Central memory CD4-positive, alpha-beta T cell (primary cell): ENCODE measurements at regions not wholly inside any gene's neighbourhood (a gene's known extent, or its start where the extent isn't known, plus 50 kb on each side); places are given as distances from the start of the nearest gene placed in this dataset.
"Not testable (repeated sequence)": the region's sequence is repeated elsewhere in the genome, so short reads cannot be mapped to it uniquely, and the experiment has no call there.

Experiments used
- DNase-seq: peaks from one replicate; pipeline ENCODE4 v3.0.0; 2022

- DNase-seq, result no peak
Measured at GRCh38 chr4:187608001-187608421, 387.6 kb upstream of the ZFP42 start.

DNA sequence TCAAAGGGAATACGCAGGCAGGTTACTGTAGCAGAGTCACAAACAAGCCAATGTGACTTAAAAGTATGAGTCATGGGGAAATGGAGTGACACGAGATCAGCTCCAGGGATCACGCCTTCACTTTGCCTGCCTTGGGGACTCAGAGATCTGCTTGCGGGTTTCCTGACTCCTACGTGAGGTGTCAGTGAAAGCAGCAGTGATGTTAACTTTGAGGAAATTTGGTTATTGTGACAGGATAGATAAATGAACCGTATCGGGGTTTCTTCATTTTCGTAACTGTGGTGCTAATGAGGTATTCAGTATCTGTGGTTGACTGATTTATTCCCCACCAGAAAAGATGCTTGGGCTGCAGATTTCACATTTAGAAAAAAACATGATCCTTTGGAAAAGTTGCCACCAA lies 383.3 kb upstream of the ZFP42 start:
- no peak for DNase-seq

GRCh38 chr4:187613089-187613839 lies 382.3 kb upstream of the ZFP42 start:
- DNase-seq, result no peak

GRCh38 chr4:187615972-187616371 lies 379.6 kb upstream of the ZFP42 start:
- no peak for DNase-seq

- DNase-seq, result no peak
Measured at GRCh38 chr4:187617113-187617512, 378.5 kb upstream of the ZFP42 start.

DNA sequence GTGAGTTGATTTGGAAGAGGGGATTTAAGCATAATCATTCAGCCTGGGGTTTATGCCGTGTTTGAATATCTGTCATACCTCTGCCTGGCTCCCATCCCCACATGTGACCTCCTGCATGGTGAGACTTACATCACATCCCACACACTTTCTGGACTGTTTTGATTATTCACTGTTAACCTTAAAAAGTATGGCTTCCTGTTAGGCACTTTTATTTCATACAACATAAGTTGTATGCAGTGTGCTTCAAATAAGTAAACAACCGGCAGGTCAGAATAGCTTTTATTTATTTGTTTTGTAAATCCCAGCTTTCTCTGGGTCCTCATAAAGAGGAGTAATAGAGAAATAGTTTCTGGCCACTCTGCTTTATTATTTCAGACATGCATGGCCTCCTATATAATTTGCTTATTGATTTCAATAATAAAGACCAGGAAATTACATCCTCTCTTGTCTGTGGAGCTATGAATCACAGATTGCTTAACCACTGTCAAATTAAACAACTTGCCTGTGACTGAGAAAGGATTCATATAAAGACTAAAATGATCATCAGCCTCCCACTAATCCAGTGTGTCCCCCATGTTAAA lies 376.8 kb upstream of the ZFP42 start:
- no peak for DNase-seq

- DNase-seq, result no peak
Measured at GRCh38 chr4:187619319-187619718, 376.3 kb upstream of the ZFP42 start.

GRCh38 chr4:187632260-187632995 lies 363.1 kb upstream of the ZFP42 start:
- no peak for DNase-seq

DNA sequence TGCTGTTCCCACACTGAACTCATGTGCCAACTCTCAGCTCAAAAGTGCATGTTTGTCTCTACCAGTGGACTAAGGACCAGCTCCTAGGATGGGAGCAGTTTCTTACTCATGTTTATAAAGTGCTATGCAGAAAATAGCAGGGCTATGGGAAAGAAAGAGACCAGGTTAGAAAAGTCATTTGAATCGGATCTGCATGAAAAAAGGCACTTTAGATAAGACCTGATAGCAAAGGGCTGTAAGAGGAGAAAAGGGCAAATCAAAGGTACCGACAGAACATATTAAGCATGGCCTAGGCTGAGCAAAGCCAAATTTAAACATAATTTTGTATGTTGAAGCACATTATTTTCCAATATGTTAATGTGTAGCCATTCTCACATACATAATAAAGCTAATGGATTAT lies 362.3 kb upstream of the ZFP42 start:
- no peak for DNase-seq

GRCh38 chr4:187656959-187657358 lies 338.6 kb upstream of the ZFP42 start:
- DNase-seq, result no peak

DNA sequence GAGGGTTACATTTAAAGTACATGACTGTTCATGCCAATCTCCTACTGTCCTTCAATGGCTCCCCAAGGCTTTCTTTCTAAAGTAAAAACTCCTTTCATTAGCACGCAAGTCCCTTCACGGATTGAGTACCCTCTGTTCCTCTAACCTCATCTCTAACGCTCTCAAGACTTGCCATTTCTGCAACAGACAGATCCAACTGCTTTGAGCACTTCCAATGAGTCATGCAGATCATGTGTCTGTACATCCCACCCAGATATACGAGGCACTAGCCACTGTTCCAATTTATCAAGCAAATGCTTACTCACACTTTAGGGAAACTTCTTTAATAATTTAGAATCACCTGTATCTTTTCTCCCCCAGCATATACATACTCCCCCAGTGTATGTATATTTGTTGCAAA lies 332.5 kb upstream of the ZFP42 start:
- no peak for DNase-seq

GRCh38 chr4:187664011-187664410 lies 331.6 kb upstream of the ZFP42 start:
- DNase-seq, result no peak

- DNase-seq, result no peak
Measured at GRCh38 chr4:187665086-187665485, 330.5 kb upstream of the ZFP42 start.

GRCh38 chr4:187666034-187666433 lies 329.5 kb upstream of the ZFP42 start:
- no peak for DNase-seq

DNA sequence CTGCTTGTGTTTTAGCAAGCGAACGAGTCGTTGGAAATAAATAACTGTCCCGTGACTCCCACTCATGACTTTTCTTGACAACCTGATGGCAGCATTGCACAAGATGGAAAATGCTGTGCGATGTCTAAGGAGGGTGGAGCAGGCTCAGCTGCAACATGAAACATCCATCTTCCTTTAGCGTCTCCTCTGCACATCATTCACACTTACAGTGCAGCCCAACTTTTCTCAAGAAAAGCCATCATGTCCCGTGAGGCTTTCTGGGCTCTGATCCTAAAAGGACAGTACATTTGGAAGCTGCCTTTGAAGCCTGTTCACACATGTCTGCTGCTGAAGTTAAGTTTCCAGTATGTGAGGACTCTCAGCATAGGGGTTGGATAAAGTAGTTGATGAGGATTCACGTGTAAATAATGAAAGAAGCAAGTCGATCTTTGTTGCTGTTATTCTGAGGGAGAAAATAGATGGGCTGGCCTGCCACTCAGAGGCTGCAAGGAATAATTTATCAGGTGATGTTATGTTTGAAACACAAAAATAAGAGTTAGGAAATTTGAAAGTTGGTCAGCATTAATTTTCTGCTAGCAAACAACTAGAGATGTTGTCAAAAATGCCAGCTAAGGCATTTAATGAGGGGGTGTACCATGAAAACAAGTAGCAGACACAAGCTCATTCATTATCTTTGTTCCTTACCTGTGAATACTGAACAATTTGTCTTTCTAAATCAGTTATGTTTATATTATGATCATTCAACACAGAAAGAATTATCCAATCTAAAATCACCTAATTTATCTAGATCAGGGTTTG lies 328.7 kb upstream of the ZFP42 start:
- no peak for DNase-seq

DNA sequence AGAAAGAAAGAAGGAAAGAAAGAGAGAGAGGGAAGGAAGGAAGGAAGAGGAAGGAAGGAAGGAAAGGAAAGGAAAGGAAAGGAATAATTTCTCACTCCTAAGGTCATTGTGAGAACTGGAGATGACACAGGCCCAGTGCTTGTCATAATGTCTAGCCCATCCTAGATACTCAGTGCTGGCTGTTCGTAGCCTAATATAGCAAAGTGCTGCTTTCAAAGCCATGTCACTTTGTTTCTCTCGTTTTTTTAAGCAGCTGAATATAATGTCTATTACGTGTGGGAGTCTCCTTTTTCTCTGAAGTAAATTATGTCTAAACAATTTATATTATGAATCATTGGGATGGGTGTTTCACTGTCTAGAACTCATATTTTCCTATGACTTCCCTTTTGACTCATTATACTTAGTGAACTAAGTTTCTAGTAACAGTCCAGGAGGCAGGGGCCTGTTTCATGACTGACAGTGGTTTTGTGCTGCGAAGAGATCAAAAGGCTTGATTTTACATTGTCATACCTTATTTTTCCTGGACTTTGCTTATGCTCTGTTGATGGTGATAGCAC lies 327.0 kb upstream of the ZFP42 start:
- no peak for DNase-seq

DNA sequence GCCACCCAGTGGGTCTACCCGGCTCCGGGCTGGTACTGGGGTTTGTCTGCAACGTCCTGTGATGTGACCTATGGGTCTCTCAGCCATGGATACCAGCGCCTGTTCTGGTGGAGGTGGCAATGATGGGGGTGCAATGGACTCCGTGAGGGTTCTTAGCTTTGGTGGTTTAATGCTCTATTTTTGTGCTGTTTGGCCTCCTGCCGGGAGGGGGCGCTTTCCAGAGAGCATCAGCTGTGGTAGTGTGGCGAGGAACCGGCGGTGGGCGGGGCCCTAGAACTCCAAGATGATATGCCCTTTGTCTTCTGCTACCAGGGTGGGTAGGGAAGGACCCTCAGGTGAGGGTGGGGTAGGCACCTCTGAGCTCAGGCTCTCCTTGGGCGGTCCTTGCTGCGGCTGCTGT lies 324.1 kb upstream of the ZFP42 start:
- not testable (repeated sequence) for DNase-seq

- not testable (repeated sequence) for DNase-seq
Measured at GRCh38 chr4:187671958-187672357, 323.6 kb upstream of the ZFP42 start.

GRCh38 chr4:187672526-187672925 lies 323.0 kb upstream of the ZFP42 start:
- not testable (repeated sequence) for DNase-seq

- DNase-seq, result no peak
Measured at GRCh38 chr4:187679450-187679849, 316.1 kb upstream of the ZFP42 start.

- no peak for DNase-seq
Measured at GRCh38 chr4:187685247-187685646, 310.3 kb upstream of the ZFP42 start.

GRCh38 chr4:187687697-187688096 lies 307.9 kb upstream of the ZFP42 start:
- DNase-seq, result no peak

- no peak for DNase-seq
Measured at GRCh38 chr4:187692626-187693025, 302.9 kb upstream of the ZFP42 start.
